Skin epidermis (tissue), 12 donors: ENCODE measurements at regions not wholly inside any gene's neighbourhood (a gene's known extent, or its start where the extent isn't known, plus 50 kb on each side); places are given as distances from the start of the nearest gene placed in this dataset.
"Not testable (repeated sequence)": the region's sequence is repeated elsewhere in the genome, so short reads cannot be mapped to it uniquely, and the experiment has no call there.

ENCODE experiments used
- H3K27ac ChIP-seq, 21 experiments: fragments of 200-600 bp; sonication (generic) in 11 of 21; one replicate each; pipeline ENCODE4 v1.5.0; 2020; ENCODE audit warnings: mild to moderate bottlenecking in 3 of 21, inconsistent platforms in 2 of 21, moderate library complexity in 2 of 21
- H3K4me3 ChIP-seq, 7 experiments: fragments of 200-600 bp; sonication (generic) in 2 of 7; one replicate each; pipeline ENCODE4 v1.5.0; 2020; ENCODE audit warnings: inconsistent platforms in 2 of 7, mild to moderate bottlenecking in 2 of 7, moderate library complexity in 1 of 7

GRCh38 chr5:10921160-10921559 lies 160.1 kb upstream of the DAP start:
- Histone ChIP-seq H3K27ac (no peak overlapping the region), H3K4me3 (no peak overlapping the region)

GRCh38 chr5:10920400-10920799 lies 159.4 kb upstream of the DAP start:
- Histone ChIP-seq H3K4me3 (no peak overlapping the region), H3K27ac (no peak overlapping the region)

GRCh38 chr5:10914741-10915480 lies 153.9 kb upstream of the DAP start:
- Histone ChIP-seq H3K27ac (no peak overlapping the region), H3K4me3 (no peak overlapping the region)

GRCh38 chr5:10913841-10914240 lies 152.8 kb upstream of the DAP start:
- Histone ChIP-seq H3K4me3 (no peak overlapping the region), H3K27ac (no peak overlapping the region)

GRCh38 chr5:10913181-10913810 lies 152.3 kb upstream of the DAP start:
- H3K27ac ChIP-seq: no peak overlapping the region
- H3K4me3 ChIP-seq: no peak overlapping the region

- Histone ChIP-seq H3K4me3 (no peak overlapping the region), H3K27ac (no peak overlapping the region)
These were observed 151.4 kb upstream of the DAP start for GRCh38 chr5:10912435-10912834.

- Histone ChIP-seq H3K27ac (no peak overlapping the region), H3K4me3 (no peak overlapping the region)
These were observed 149.2 kb upstream of the DAP start for GRCh38 chr5:10910261-10910660.

- Histone ChIP-seq H3K4me3 (no peak overlapping the region), H3K27ac (no peak overlapping the region)
These were observed 143.9 kb upstream of the DAP start for GRCh38 chr5:10904862-10905432.

GRCh38 chr5:10903786-10904560 lies 142.9 kb upstream of the DAP start:
- H3K27ac ChIP-seq: no peak overlapping the region
- H3K4me3 ChIP-seq: no peak overlapping the region

GRCh38 chr5:10902145-10902544 lies 141.1 kb upstream of the DAP start:
- Histone ChIP-seq H3K27ac (no peak overlapping the region), H3K4me3 (no peak overlapping the region)

GRCh38 chr5:10898514-10898913 lies 137.5 kb upstream of the DAP start:
- H3K27ac ChIP-seq: no peak overlapping the region
- H3K4me3 ChIP-seq: no peak overlapping the region

- Histone ChIP-seq H3K4me3 (no peak overlapping the region), H3K27ac (no peak overlapping the region)
These were observed 135.0 kb upstream of the DAP start for GRCh38 chr5:10896016-10896415.

- H3K27ac ChIP-seq: no peak overlapping the region
- H3K4me3 ChIP-seq: no peak overlapping the region
These were observed 133.5 kb upstream of the DAP start for GRCh38 chr5:10894445-10895054.

- Histone ChIP-seq H3K4me3 (no peak overlapping the region), H3K27ac (peak overlapping the region in 12 of 21 experiments; percentile 30 to 81 (median 72))
These were observed 131.8 kb upstream of the DAP start for GRCh38 chr5:10892911-10893215.

GRCh38 chr5:10892147-10892910 lies 131.3 kb upstream of the DAP start:
- Histone ChIP-seq H3K27ac (peak overlapping the region in 12 of 21 experiments; percentile 22 to 81 (median 72)), H3K4me3 (no peak overlapping the region)

GRCh38 chr5:10891193-10891592 lies 130.2 kb upstream of the DAP start:
- H3K4me3 ChIP-seq: no peak overlapping the region
- H3K27ac ChIP-seq: no peak overlapping the region

- Histone ChIP-seq H3K4me3 (no peak overlapping the region), H3K27ac (no peak overlapping the region)
These were observed 125.5 kb upstream of the DAP start for GRCh38 chr5:10886497-10886896.

GRCh38 chr5:10885026-10885425 lies 124.0 kb upstream of the DAP start:
- Histone ChIP-seq H3K4me3 (no peak overlapping the region), H3K27ac (no peak overlapping the region)

GRCh38 chr5:10883945-10884344 lies 122.9 kb upstream of the DAP start:
- H3K27ac ChIP-seq, H3K4me3 ChIP-seq: not testable (repeated sequence)

GRCh38 chr5:10880934-10881333 lies 119.9 kb upstream of the DAP start:
- no peak overlapping the region for H3K4me3 ChIP-seq
- no peak overlapping the region for H3K27ac ChIP-seq
